Loucy (cell line): ENCODE measurements at regions not wholly inside any gene's neighbourhood (a gene's known extent, or its start where the extent isn't known, plus 50 kb on each side); places are given as distances from the start of the nearest gene placed in this dataset.
A peak's percentile ranks its signal among the peaks of the same experiment; 100 is the strongest.

Source experiments
- H2AFZ ChIP-seq: fragments of 200-600 bp; sonication (generic); 2 replicates; pipeline ENCODE4 v1.6.0; 2016; ENCODE audit warnings: antibody characterized with exemption, mild to moderate bottlenecking, low read length, moderate library complexity
- H3F3A ChIP-seq: fragments of 200-600 bp; 2 replicates; pipeline ENCODE4 v1.6.0; 2016; ENCODE audit warnings: antibody characterized with exemption, low read depth, mild to moderate bottlenecking
- H3K27me3 ChIP-seq: fragments of 200-600 bp; sonication (generic); 2 replicates; pipeline ENCODE4 v1.6.1; 2014; ENCODE audit warnings: low read length, mild to moderate bottlenecking; ENCODE audit not compliant: insufficient read depth, poor library complexity, severe bottlenecking
- H3K36me3 ChIP-seq: fragments of 200-600 bp; sonication (generic); 2 replicates; pipeline ENCODE4 v1.6.1; 2016; ENCODE audit warnings: low read length; ENCODE audit not compliant: insufficient read depth
- H3K4me1 ChIP-seq: fragments of 200-600 bp; sonication (generic); 2 replicates; pipeline ENCODE4 v1.5.1; 2014; ENCODE audit warnings: low read length, mild to moderate bottlenecking; ENCODE audit not compliant: insufficient read depth, poor library complexity, severe bottlenecking
- H3K4me2 ChIP-seq: fragments of 200-600 bp; sonication (generic); 2 replicates; pipeline ENCODE4 v1.6.0; 2014; ENCODE audit warnings: antibody characterized with exemption, low read length, low read depth, mild to moderate bottlenecking; ENCODE audit not compliant: poor library complexity, severe bottlenecking
- H3K4me3 ChIP-seq: fragments of 200-600 bp; sonication (generic); 2 replicates; pipeline ENCODE4 v1.5.1; 2014; ENCODE audit warnings: low read length, mild to moderate bottlenecking, mixed read lengths; ENCODE audit not compliant: poor library complexity, severe bottlenecking
- H3K79me2 ChIP-seq: fragments of 200-600 bp; sonication (generic); 2 replicates; pipeline ENCODE4 v1.6.1; 2014; ENCODE audit warnings: low read length; ENCODE audit not compliant: insufficient read depth
- H3K9ac ChIP-seq: fragments of 200-600 bp; sonication (generic); 2 replicates; pipeline ENCODE4 v1.6.0; 2014; ENCODE audit warnings: mild to moderate bottlenecking, low read depth, low read length, moderate library complexity; ENCODE audit not compliant: poor library complexity, severe bottlenecking
- H3K9me2 ChIP-seq: fragments of 200-600 bp; sonication (generic); replicated peaks from 2 replicates; pipeline ENCODE4 v1.6.1; 2016; ENCODE audit warnings: low read depth, low read length, mixed read lengths
- H3K9me3 ChIP-seq: fragments of 200-600 bp; sonication (generic); 2 replicates; pipeline ENCODE4 v1.6.1; 2014; ENCODE audit warnings: mild to moderate bottlenecking, antibody characterized with exemption, low read length, low read depth; ENCODE audit not compliant: insufficient read depth
- H4K20me1 ChIP-seq: fragments of 200-600 bp; sonication (generic); 2 replicates; pipeline ENCODE4 v1.6.0; 2014; ENCODE audit warnings: antibody characterized with exemption, low read length, mild to moderate bottlenecking; ENCODE audit not compliant: insufficient read depth, poor library complexity, severe bottlenecking
- CTCF ChIP-seq: fragments of 200-600 bp; sonication (generic); conservative IDR thresholded peaks from 2 replicates; pipeline ENCODE4 v1.5.1; 2014; ENCODE audit warnings: mild to moderate bottlenecking, antibody characterized with exemption, low read length
- EZH2phosphoT487 ChIP-seq: fragments of 200-600 bp; IDR thresholded peaks from 2 replicates; pipeline ENCODE4 v1.6.1; 2018; ENCODE audit warnings: antibody characterized with exemption, mild to moderate bottlenecking, moderate library complexity, borderline replicate concordance

GRCh38 chr3:180275176-180275575 is 238.4 kb upstream of the PEX5L start:
- TF ChIP-seq EZH2phosphoT487 (no peak), CTCF (no peak)
- H3K36me3 ChIP-seq: no peaks in the 10 kb centered on the region

DNA sequence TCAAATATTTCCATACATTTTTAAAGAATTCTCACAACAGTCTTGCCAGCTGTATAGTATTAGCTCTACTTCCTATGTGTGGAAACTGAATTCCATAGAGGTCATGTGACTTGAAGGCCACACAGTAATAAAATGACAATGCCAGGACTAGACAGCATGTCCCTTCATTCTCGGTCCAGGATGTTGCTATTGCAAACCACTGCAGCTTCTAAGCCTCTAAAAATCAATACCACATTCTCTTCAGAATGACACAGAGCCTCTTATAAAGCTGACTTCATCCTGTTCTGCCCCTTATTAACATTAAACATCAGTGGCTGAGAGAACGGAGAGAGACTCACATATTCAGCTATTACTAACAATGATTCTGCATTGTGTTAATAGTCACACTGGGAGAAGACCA is 240.3 kb upstream of the PEX5L start:
- no peaks in the 10 kb centered on the region for H4K20me1 ChIP-seq
- H3F3A ChIP-seq: no peaks in the 10 kb centered on the region
- no peaks in the 10 kb centered on the region for H3K27me3 ChIP-seq
- no peak for TF ChIP-seq CTCF
- TF ChIP-seq EZH2phosphoT487: no peak
- H3K36me3 ChIP-seq: no peaks in the 10 kb centered on the region
- H3K4me3 ChIP-seq: no peak overlapping the region
- H3K9me3 ChIP-seq: no peaks in the 10 kb centered on the region
- H3K9ac ChIP-seq: no peak overlapping the region
- no peaks in the 10 kb centered on the region for H3K4me1 ChIP-seq
- H3K4me2 ChIP-seq: no peak overlapping the region
- no peaks in the 10 kb centered on the region for H3K79me2 ChIP-seq
- no peak overlapping the region for H2AFZ ChIP-seq
- no peaks in the 10 kb centered on the region for H3K9me2 ChIP-seq

More at GRCh38 chr3:180275176-180275575, 238.4 kb upstream of the PEX5L start:
- H4K20me1 ChIP-seq: no peaks in the 10 kb centered on the region
- no peak overlapping the region for H3K9ac ChIP-seq
- no peaks in the 10 kb centered on the region for H3K4me1 ChIP-seq
- no peak overlapping the region for H3K4me2 ChIP-seq
- H3K27me3 ChIP-seq: no peaks in the 10 kb centered on the region
- no peaks in the 10 kb centered on the region for H3K9me3 ChIP-seq
- no peaks in the 10 kb centered on the region for H3K9me2 ChIP-seq
- H2AFZ ChIP-seq: no peak overlapping the region
- no peaks in the 10 kb centered on the region for H3F3A ChIP-seq
- H3K4me3 ChIP-seq: no peak overlapping the region
- H3K79me2 ChIP-seq: no peaks in the 10 kb centered on the region

GRCh38 chr3:180278583-180279188 is 241.9 kb upstream of the PEX5L start:
- Histone ChIP-seq H3K9me3 (no peaks in the 10 kb centered on the region), H2AFZ (peak overlapping the region; percentile 59; the same call in 1 of the 2 replicates), H3K9me2 (no peaks in the 10 kb centered on the region), H4K20me1 (no peaks in the 10 kb centered on the region), H3K27me3 (no peaks in the 10 kb centered on the region), H3K79me2 (no peaks in the 10 kb centered on the region), H3F3A (no peaks in the 10 kb centered on the region), H3K4me3 (no peak overlapping the region), H3K4me2 (no peak overlapping the region), H3K9ac (no peak overlapping the region), H3K36me3 (no peaks in the 10 kb centered on the region), H3K4me1 (no peaks in the 10 kb centered on the region)
- no peak for TF ChIP-seq CTCF
- TF ChIP-seq EZH2phosphoT487: no peak
